GM19467 (cell line): ENCODE measurements at regions not wholly inside any gene's neighbourhood (a gene's known extent, or its start where the extent isn't known, plus 50 kb on each side); places are given as distances from the start of the nearest gene placed in this dataset.

Source experiments
- ATAC-seq: cut with Tn5 transposase; IDR thresholded peaks from one replicate; pipeline ENCODE4 v1.9.1; 2021; ENCODE audit warnings: mild to moderate bottlenecking, moderate library complexity; ENCODE audit not compliant: unreplicated experiment

DNA sequence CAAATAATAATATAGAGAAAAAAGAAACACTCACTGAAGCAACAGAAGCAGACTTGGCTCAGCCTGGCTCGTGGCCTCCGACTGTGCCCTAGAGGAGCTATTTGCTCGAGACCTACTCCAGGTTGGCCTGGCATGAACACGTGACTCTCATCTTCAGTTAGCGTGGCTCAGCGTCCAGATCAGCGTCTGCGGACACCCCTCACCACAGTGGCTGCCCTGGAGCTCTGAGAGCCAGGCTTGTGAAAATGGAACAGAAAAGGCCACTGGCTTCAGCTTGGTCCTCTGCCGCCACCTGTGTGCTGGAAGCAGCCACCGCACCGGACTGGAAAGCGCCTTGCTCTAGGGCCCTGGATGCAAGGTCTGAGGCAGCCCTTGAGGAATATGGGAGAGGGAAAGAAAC, 1184.0 kb upstream of the GYPC start:
- ATAC-seq, result peak; percentile 79

DNA sequence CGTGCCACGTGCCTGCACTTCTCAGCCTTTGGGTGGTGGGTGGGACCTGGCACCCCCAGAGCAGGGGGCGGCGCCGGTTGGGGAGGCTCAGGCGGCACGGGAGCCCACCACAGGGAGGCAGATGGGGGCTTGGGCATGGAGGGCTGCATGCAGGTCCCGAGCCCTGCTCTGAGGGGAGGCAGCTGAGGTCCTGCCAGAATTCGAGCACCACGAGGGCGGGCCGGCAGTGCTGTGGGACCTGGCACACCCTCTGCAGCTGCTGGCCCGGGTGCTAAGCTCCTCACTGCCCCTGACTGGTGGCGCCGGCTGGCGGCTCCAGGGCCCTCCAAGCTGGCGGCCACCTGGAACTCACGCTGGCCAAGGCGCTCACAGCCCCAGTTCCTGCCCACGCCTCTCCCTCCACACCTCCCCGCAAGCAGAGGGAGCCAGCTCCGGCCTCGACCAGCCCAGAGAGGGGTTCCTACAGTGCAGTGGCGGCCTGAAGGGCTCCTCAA, 1176.8 kb upstream of the GYPC start:
- no peak for ATAC-seq

DNA sequence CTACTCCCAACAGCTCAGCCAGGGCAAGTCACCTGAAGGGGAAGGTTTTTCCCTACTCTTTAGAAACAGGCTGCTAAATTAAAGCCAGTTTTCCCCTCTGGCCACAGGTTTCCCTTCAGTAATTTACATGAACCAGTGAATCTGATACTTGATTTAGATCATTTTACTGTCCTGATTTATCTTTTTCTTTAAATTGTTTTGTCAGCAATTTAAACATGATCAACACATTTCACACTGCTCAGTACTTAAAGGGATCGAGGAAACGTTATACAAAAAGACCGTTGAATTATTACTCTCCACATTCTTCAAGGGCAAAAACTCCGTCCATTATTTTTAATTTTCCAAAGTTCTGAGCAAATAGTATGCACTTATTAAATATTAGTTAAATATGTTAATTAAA, 1165.7 kb upstream of the GYPC start:
- no peak for ATAC-seq

DNA sequence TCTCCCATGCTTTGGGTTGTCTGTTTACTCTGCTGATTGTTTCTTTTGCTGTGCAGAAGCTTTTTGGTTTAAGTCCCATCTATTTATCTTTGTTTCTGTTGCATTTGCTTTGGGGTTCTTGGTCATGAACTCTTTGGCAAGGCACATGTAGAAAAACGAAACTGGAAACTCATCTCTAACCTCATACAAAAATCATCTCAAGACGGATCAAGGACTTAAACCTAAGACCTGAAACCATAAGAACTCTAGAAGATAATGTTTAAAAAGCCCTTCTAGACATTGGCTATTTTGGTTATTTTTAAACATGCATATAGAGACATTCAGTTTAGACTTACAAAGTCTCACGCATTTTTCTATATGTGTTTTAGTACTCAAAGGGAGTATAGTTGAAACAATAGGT, 1164.3 kb upstream of the GYPC start:
- ATAC-seq, result no peak

DNA sequence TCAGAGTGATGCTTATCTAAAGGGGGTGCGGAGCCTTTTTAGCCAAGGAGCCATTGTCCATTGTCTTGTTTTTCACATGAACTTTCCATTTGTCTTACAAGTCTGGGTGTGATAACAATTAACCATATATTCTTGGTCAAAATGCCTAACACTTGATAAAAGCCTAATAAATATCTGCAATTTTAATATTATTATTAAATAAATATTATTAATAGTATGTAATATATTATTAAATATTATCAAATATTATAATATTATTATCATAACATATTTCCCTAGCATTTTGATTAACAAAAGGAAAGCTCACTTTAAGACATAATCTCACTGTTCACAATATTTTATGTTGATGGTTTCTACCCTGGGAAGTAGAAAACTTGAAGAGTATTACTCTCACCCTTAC, 1143.6 kb upstream of the GYPC start:
- ATAC-seq, result no peak

DNA sequence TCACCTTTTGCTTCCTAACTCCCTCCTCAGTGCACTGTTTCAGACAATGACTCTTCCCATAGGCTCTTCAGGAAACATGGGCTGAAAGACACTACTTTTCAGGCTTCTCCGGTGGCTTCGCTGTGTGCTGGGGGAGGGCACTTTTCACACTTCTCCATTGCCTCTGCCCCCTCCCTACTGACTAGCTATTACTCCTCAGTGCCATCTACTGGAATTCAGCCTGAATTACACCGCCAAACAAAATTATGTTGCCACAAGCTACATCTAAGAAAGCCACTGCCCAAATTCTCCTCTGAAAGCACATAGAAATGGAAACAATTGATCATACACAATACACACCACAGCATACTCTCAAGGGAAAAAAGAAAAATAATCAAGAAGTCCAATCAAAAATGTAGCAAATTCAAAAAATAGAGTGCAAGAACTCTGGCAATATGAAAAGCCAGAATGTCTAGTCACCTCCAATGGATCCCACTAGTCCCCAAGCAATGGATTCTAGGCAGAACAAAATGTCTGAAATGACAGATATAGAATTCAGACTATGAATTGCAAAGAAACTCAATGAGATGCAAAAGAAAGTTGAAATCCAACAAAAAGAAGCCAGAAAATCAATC, 1139.4 kb upstream of the GYPC start:
- no peak for ATAC-seq

DNA sequence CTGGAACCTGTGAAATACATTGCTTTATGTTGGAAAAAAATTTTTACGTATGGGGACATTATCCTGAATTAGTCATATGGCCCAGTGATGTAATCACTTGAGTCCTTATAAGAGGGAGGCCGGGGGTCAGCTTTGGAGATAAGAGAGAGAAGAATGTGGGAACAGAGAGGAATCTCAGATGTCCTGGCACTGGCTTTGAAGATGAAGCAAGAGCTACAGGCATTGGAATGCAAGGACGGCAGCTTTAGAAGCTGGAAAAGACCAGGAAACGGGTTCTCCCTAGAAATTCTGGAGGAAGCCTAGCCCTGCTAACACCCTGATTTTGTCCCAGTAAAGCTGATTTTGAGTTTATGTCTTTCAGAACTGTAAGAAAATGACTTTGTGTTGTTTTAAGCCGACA, 1129.9 kb upstream of the GYPC start:
- ATAC-seq, result no peak

DNA sequence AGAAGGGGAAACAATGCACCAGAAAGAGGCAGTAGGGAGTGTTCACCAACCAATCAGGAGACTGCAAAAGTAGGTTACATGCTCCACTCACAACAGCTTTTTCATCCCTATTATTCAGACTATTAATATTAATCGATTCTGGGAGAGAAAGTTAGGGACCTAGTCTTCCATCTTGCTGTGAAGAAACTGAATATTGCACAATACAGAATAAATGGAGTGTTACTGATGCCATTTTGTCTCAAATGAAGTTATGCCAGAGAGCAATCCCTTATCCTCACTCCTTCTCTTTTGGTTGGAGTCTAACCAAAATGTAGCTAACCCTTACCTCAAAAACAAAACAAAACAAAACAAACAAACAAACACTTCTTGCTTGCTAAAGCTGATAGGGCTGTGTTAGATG, 1120.9 kb upstream of the GYPC start:
- ATAC-seq, result no peak

DNA sequence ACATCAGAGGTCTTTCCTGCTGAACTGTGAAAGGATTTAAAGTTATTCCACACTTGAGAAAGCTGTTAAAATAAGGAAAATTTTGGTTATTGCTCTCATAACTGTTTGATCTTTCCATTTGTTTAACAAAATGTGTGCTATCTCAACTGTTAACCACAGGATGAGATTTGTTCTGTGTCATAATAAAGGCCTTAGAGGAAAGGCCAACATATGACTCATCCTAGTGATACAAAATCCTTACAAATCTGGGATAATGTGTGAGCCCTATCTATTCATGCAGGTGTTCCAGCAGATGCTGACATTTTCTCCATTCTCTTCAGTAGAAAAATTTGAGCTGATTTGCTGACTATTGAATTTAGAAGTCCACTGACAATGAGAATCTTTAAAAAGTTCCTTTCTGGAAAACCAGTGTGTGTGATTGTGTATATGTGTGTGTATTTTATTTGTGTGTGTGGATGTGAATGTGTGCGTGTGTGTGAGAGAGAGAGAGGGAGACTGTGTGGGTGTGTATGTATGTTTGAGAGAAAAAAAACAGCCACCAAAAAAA, 1111.9 kb upstream of the GYPC start:
- no peak for ATAC-seq

DNA sequence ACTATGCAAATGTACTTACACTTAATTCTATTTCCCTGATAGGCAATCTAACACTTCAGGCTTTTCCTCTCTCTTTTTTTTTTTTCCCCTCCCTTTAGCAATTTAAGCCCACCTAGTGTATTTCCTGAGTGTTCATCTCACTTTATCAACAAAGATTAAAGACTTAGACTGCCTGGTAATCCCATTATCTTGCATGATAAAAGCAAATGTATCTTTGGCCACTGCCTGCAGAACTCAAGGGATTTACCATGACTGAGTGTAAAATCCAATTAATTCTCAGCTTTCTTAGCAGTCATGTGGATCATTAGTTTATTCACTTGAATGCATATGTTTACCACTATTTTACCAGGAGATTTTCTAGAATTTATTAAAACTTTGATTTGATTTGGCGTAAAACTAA, 1102.2 kb upstream of the GYPC start:
- ATAC-seq, result no peak

DNA sequence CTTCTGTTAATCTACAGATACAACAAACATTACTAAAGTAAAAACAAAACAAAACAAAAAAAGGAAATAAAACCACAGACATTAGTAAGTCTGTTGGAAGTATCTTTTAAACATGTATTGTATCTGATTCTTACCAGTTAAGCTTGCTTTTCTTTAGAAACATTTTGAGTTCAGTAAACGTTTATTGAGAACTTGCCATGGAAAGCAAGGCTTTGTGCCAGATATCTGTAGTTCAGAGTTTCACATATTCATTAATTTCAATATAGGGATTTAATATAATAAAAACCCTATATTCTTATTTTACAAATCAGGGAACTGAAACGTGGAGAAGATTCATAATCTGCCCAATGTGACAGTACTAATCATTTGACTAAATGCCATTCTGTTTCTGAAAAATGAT, 1101.0 kb upstream of the GYPC start:
- no peak for ATAC-seq

DNA sequence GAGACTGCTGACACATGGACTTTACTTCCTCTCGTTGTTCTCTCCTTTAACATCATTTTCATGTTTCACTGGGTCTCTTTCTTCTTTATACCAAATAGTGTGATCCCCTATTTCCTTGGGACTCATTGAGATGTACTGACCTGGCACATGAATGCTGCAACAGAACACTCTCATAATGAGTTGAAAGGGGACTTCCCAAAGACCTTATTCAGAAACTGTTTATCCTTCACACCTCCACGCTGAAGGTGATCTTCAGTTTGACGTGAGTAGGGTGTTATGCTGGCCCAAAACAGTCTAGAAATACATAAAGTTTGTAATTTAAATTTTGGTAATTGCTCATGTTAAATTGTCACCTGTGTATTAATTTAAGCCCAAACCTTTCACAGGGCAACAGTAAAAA, 1096.8 kb upstream of the GYPC start:
- ATAC-seq, result no peak

DNA sequence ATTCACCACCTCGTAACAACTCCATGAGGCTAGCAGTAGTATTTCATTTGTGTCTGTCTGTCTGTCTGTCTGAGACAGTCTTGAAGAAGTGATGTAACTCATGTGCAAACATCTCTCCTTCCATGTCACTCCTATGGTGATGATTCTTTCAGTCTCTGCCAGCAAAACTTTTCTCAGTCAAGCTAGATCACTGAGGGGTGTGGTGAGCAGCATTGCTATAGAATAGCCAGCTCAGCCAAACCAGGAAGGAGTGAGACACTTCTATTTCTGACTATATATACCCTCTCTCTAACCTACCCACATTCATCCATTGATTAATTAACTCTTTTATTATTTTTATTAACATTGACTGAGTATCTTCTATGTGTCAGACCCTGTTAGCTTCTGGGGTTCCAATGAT, 1095.1 kb upstream of the GYPC start:
- no peak for ATAC-seq

DNA sequence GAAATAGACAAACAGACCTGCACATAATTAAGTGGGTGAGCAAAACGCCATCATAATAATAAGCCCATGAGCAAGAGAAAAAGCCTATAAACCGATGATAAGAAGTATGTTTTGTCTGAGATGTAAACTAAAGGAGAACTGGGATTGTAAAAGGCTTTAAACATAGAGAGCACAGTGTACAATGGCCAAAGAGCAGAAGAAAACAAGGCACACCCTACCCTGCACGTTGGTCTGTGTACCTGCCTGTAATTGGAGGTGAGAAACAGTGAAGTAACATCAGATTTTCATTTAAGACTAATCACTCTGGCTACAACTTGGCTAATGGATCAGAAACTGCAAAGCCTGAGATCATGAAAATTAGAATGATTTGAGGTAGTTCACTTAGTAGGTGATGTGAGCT, 1094.7 kb upstream of the GYPC start:
- ATAC-seq, result no peak

DNA sequence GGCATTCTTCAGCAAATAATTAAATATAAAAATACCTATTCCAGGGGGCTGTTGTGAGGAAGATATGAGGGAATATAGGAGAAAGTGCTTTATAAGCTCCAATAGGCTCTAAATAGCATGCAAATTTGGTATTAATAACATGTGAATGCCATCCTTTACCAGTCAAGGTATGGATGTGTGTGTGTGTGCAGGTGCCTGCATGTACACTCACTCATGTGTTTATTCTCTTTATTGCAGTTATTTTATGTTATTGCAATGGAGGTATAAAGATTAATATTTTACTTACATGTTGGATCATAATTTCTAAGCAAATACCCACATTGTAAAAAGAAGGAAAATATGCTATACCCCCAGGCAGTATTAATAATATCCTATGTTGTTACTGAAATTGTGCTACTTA, 1093.0 kb upstream of the GYPC start:
- no peak for ATAC-seq

DNA sequence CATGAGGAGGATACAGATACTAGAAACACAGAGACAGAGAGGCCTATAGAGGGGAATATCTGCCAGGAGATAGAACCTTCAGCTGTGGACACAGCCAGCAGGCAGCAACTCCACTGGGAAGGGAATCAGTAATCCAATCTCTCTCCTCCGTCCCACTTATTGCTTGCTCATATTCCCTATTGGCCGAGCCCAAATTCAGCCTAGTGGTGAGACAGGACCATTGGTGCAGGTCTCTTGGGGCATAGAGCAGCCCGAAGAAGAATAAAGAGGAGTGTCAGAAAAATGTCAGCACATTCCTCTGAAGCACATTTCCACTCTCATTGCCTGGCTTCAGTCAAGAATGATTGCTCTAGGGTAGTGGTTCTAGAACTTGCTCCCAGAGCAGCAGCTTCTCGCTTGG, 1091.5 kb upstream of the GYPC start:
- no peak for ATAC-seq

DNA sequence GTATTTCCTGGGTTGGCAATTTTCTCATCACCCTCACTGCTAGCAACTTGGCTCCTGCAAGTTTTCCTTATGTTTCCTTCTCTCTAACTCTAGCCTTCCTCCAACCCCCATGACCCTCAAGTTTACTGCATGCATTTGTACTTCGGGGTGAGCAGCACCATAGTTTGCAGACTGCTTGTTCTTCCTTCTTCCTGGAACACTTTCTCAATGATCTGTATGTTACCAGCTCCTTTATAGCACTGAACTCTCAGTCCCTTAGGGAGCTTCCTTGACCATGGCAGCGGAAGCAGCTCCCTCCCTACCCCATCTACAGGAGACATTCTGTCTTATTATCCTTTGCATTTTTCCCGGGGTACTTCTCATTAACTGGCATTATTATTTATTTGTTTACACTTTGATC, 1089.5 kb upstream of the GYPC start:
- no peak for ATAC-seq

DNA sequence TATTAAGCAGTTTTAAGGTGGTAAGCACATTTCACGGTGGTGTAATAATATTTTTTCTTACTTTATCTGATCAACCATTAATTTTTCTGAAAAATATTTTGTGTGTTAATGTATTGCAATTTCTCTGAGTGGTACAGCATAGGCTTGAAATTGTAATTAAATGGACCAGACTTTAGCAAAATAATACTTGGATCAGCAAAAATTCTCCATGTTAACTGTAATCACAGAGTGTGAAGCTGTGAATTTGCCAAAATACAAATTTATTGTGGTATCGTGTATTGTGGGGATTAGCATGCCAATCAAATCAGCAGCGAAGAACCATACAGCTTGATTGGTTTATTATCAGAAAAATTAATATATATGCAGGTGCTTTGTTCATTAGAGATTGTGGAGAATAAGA, 1088.9 kb upstream of the GYPC start:
- no peak for ATAC-seq

DNA sequence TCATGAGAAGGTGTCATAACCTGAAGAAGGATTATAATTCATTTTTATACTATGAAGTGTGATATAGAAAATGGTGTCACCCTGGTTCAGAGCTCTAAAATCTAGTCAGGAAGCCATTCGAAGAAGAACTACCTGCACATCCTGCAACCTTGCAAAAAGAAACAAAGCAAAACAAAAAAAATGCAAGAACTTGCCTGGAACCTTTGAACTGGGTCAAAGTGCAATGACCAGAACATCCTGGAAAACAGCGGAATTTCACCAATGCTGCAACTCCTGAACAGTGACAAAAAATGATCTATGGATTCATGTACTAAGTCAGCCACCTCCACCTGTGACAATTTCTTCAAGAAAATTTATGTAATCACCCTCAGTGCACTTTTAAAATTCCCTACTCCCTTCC, 1083.3 kb upstream of the GYPC start:
- no peak for ATAC-seq

DNA sequence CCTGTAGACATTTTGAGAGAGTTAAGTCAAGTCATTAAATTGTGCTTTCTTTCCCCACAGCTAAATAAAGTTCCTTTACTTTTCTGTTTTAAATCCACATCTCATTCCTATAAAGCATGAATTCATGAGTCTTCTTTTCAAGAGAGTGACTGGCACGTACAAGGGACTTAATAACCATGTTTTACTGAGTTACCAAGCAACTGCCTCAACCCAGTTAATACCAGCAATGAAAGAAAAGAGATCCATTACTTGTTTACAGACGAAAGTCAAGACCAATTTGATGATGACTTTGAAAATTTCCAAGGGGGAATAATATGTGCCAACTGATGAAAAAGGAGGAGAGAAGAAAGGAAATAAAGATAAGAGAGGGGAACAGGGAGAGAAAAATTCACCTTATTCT, 1082.5 kb upstream of the GYPC start:
- ATAC-seq, result no peak

DNA sequence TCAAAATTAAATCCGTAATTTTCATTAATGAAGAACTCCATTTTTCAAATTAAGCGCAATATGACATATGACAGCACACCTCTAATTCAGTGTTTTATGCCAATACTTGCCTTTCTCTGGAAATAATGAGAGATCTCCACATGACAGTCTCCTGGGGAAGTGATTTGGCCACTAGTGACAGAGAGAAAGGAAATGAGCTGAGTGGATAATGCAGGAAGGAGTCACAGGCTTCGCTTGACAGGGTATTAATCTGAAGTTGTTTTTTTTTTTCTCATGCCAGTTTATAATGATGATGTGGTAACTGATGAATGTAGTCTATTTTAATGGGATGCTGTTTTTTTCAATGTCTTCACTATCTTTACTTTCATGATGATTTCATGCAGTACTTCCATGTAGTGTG, 1079.4 kb upstream of the GYPC start:
- no peak for ATAC-seq

DNA sequence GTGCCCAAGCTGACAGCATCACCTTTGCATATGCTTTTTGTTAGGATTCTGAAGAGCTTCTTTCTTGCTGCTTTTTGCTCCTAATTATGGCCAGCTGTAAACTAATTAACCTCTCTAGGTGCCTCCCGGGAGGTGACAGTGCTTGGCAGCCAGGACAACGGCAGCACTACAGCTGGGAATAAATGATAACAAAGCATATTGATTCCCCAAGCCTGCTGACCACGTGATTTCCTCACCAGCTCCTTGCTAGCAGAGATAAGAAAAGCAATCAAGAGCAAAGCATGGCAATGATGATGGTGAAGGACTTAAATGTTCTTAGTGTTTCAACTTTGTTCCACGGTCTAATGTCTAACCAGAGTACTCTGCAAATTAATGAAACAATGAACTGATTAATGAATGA, 1074.4 kb upstream of the GYPC start:
- no peak for ATAC-seq

DNA sequence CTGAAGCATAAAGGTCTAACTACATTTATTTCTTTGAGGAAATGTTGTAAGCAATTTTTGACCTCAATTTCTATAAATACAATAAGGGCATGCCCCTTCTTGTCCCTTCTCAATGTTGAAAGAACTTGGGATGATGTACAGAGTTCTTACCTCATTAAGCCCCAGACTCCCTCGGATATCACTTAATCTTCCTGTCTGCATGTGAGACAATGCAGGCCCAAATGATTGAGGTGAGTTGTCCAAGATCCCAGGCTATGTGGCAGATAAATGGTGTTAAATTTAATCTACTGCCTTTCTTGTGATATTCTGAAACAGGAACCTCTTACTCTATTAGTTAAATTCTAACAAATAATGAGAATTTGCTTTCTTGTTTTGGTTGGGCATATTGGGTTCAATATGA, 1073.4 kb upstream of the GYPC start:
- ATAC-seq, result no peak
